ENCODE measurements at regions not wholly inside any gene's neighbourhood (a gene's known extent, or its start where the extent isn't known, plus 50 kb on each side); places are given as distances from the start of the nearest gene placed in this dataset.
"Not testable (repeated sequence)": the region's sequence is repeated elsewhere in the genome, so short reads cannot be mapped to it uniquely, and the experiment has no call there.

GRCh38 chrX:134045372-134045771 is 60.0 kb upstream of the GPC3 start:
- not testable (repeated sequence) for ATAC-seq, H3K4me3 ChIP-seq, H3K27me3 ChIP-seq, H3K27ac ChIP-seq, H3K36me3 ChIP-seq, H3K9me3 ChIP-seq, H3K4me1 ChIP-seq
- WGBS, 2 donors (ENCODE audit: low coverage in 1 of 2), result 79% methylated on average over 2 of the region's 3 CpGs; no CpG with 5 or more reads in 1 of the 2 donors

GRCh38 chrX:134067107-134067506 is 81.7 kb upstream of the GPC3 start:
- H3K27ac ChIP-seq, H3K9me3 ChIP-seq, H3K36me3 ChIP-seq, H3K4me1 ChIP-seq, H3K4me3 ChIP-seq, ATAC-seq, H3K27me3 ChIP-seq: not testable (repeated sequence)
- WGBS, 2 donors (ENCODE audit: low coverage in 1 of 2), result 94 to 96% methylated on average over 3 of the region's 3 CpGs

DNA sequence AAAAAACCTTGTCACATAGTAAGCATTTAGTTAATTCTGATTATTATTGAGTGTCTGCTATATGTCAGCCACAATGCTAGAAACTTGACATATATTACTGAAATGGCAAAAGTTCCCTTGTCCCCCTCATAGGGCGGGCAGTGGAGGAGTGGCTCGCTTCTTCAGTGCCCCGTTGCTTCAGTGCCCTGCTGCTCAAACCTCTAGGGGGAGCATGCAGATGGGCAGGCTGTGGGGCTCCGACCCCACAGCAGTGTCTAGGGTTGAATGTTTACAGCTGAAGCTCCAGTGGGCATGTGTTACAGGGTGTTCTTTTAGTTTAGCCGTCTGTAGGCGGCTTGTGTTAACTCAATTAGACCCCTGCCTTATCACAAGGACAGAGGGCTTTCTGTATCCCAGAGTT is 86.5 kb upstream of the GPC3 start:
- WGBS, 2 donors (ENCODE audit: low coverage in 1 of 2), result 68% methylated on average over 5 of the region's 6 CpGs; no CpG with 5 or more reads in 1 of the 2 donors
- not testable (repeated sequence) for H3K27me3 ChIP-seq, H3K4me1 ChIP-seq, H3K27ac ChIP-seq, H3K4me3 ChIP-seq, H3K36me3 ChIP-seq, ATAC-seq, H3K9me3 ChIP-seq

GRCh38 chrX:134073341-134073740 is 87.9 kb upstream of the GPC3 start:
- Histone ChIP-seq H3K27ac (no peak overlapping the region), H3K36me3 (no peaks in the 10 kb centered on the region), H3K4me1 (no peaks in the 10 kb centered on the region), H3K27me3 (no peaks in the 10 kb centered on the region), H3K4me3 (no peak overlapping the region), H3K9me3 (no peaks in the 10 kb centered on the region)
- ATAC-seq, result no peak
- TF ChIP-seq, protein P1, sequence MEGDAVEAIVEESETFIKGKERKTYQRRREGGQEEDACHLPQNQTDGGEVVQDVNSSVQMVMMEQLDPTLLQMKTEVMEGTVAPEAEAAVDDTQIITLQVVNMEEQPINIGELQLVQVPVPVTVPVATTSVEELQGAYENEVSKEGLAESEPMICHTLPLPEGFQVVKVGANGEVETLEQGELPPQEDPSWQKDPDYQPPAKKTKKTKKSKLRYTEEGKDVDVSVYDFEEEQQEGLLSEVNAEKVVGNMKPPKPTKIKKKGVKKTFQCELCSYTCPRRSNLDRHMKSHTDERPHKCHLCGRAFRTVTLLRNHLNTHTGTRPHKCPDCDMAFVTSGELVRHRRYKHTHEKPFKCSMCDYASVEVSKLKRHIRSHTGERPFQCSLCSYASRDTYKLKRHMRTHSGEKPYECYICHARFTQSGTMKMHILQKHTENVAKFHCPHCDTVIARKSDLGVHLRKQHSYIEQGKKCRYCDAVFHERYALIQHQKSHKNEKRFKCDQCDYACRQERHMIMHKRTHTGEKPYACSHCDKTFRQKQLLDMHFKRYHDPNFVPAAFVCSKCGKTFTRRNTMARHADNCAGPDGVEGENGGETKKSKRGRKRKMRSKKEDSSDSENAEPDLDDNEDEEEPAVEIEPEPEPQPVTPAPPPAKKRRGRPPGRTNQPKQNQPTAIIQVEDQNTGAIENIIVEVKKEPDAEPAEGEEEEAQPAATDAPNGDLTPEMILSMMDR (IDR thresholded peaks at IDR 0.05), result no peak
- TF ChIP-seq EP300 (IDR thresholded peaks at IDR 0.05), result no peak
- 100% methylated on average over 1 of the region's 2 CpGs for WGBS, 2 donors (ENCODE audit: low coverage in 1 of 2)

DNA sequence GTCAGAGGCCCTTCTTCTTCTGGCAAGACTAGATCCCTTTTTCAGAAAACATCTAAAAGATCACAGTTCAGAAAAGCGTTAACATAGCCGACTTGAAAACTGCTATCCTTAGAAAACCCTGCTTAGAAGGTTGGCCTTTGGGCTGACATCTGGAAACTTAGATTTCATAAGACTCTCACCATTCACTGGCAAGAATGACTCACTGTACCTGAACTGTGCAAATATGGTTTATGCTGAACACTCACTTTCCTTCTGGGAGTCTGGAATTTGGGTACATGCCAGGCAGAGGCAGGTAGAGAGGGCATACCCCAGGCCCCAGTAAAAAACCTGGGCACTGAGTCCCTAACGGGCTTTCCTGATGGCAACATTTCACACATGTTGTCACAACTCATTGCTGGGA is 88.8 kb upstream of the GPC3 start:
- no peak overlapping the region for H3K27ac ChIP-seq
- WGBS, 2 donors (ENCODE audit: low coverage in 1 of 2), result no CpG with 5 or more reads among the region's 3 CpGs
- H3K27me3 ChIP-seq, result no peaks in the 10 kb centered on the region
- no peak overlapping the region for H3K4me3 ChIP-seq
- no peaks in the 10 kb centered on the region for H3K36me3 ChIP-seq
- no peak for ATAC-seq
- TF ChIP-seq EP300 (IDR thresholded peaks at IDR 0.05) (no peak), POLR2AphosphoS5 (IDR thresholded peaks at IDR 0.05) (no peak), POLR2A (IDR thresholded peaks at IDR 0.05) (no peak)
- TF ChIP-seq, protein P1 (IDR thresholded peaks at IDR 0.05), result no peak
- no peaks in the 10 kb centered on the region for H3K9me3 ChIP-seq
- H3K4me1 ChIP-seq, result no peaks in the 10 kb centered on the region

GRCh38 chrX:134075894-134076718 is 90.7 kb upstream of the GPC3 start:
- Histone ChIP-seq H3K27ac (no peak overlapping the region), H3K4me3 (no peak overlapping the region), H3K36me3 (no peaks in the 10 kb centered on the region), H3K9me3 (no peaks in the 10 kb centered on the region), H3K4me1 (no peaks in the 10 kb centered on the region), H3K27me3 (no peaks in the 10 kb centered on the region)
- TF ChIP-seq EP300 (IDR thresholded peaks at IDR 0.05) (no peak), POLR2AphosphoS5 (IDR thresholded peaks at IDR 0.05) (peak; percentile 61), POLR2A (IDR thresholded peaks at IDR 0.05) (no peak)
- 63 to 86% methylated on average over 7 to 16 of the region's 26 CpGs for WGBS, 2 donors (ENCODE audit: low coverage in 1 of 2)
- no peak for ATAC-seq

GRCh38 chrX:134095366-134095765 is 110.0 kb upstream of the GPC3 start:
- TF ChIP-seq POLR2AphosphoS5 (IDR thresholded peaks at IDR 0.05), result no peak
- TF ChIP-seq EP300 (IDR thresholded peaks at IDR 0.05), result no peak
- TF ChIP-seq, protein P1 (IDR thresholded peaks at IDR 0.05), result no peak
- TF ChIP-seq POLR2A (IDR thresholded peaks at IDR 0.05), result no peak
- no peak for ATAC-seq
- Histone ChIP-seq H3K4me3 (no peak overlapping the region), H3K27me3 (no peaks in the 10 kb centered on the region), H3K36me3 (no peaks in the 10 kb centered on the region), H3K27ac (no peak overlapping the region), H3K9me3 (no peaks in the 10 kb centered on the region), H3K4me1 (no peaks in the 10 kb centered on the region)
